PC-3 (cell line): ENCODE measurements at regions not wholly inside any gene's neighbourhood (a gene's known extent, or its start where the extent isn't known, plus 50 kb on each side); places are given as distances from the start of the nearest gene placed in this dataset.

ENCODE experiments used
- ATAC-seq: fragments of 200-7000 bp; cut with Tn5 transposase; 2 replicates; pipeline ENCODE4 v1.9.1; 2020; ENCODE audit warnings: mild to moderate bottlenecking, moderate library complexity
- BruUV-seq: library from RNA; stranded (reverse); fragments of 400-500 nt; replicated peaks from 2 replicates; lab custom pipeline; 2021; lab: Mats Ljungman, UMichigan
- CTCF ChIA-PET: fragments of 300-600 bp; sonication (Branson Sonifier 250); formaldehyde crosslinking; loops from one replicate; lab custom pipeline; 2022; ENCODE audit warnings: antibody characterized with exemption; lab: Charles Lee
- POLR2A ChIA-PET: fragments of 300-600 bp; sonication (Branson Sonifier 250); formaldehyde crosslinking; loops from one replicate; lab custom pipeline; 2022; ENCODE audit warnings: antibody characterized with exemption; ENCODE audit not compliant: unreplicated experiment; lab: Charles Lee
- DNase-seq: peaks from one replicate; pipeline ENCODE4 v3.0.0-alpha.2; 2015
- H2AFZ ChIP-seq: fragments of 300-600 bp; sonication (generic); 2 replicates; pipeline ENCODE4 v1.6.0; 2016; ENCODE audit warnings: antibody characterized with exemption, low read length
- H3F3A ChIP-seq: fragments of 300-600 bp; sonication (generic); one replicate; pipeline ENCODE4 v1.6.0; 2017; ENCODE audit warnings: antibody characterized with exemption, low read length, control low read depth, mild to moderate bottlenecking; ENCODE audit not compliant: unreplicated experiment
- H3K27ac ChIP-seq: fragments of 300-600 bp; sonication (generic); 2 replicates; pipeline ENCODE4 v1.5.1; 2016; ENCODE audit warnings: mild to moderate bottlenecking, low read length
- H3K27me3 ChIP-seq: fragments of 300-600 bp; sonication (generic); 2 replicates; pipeline ENCODE4 v1.6.1; 2016; ENCODE audit warnings: low read length, mixed read lengths
- H3K36me3 ChIP-seq: fragments of 300-600 bp; sonication (generic); 2 replicates; pipeline ENCODE4 v1.6.1; 2016; ENCODE audit warnings: low read depth, mixed run types, low read length, mixed read lengths
- H3K4me1 ChIP-seq: fragments of 300-600 bp; sonication (generic); 2 replicates; pipeline ENCODE4 v1.5.1; 2016; ENCODE audit warnings: low read length; ENCODE audit not compliant: insufficient read depth
- H3K4me2 ChIP-seq: fragments of 300-600 bp; sonication (generic); 2 replicates; pipeline ENCODE4 v1.6.0; 2016; ENCODE audit warnings: low read length
- H3K4me3 ChIP-seq: fragments of 300-600 bp; sonication (generic); 2 replicates; pipeline ENCODE4 v1.5.1; 2016; ENCODE audit warnings: mild to moderate bottlenecking, low read length, mixed read lengths
- H3K79me2 ChIP-seq: fragments of 300-600 bp; sonication (generic); 2 replicates; pipeline ENCODE4 v1.6.1; 2017; ENCODE audit warnings: low read length, mixed read lengths
- H3K9ac ChIP-seq: fragments of 300-600 bp; sonication (generic); 2 replicates; pipeline ENCODE4 v1.6.0; 2016; ENCODE audit warnings: mild to moderate bottlenecking, low read length
- H3K9me2 ChIP-seq: fragments of 300-600 bp; sonication (generic); replicated peaks from 2 replicates; pipeline ENCODE4 v1.6.1; 2016; ENCODE audit warnings: mixed run types, low read length, mixed read lengths
- H3K9me3 ChIP-seq: fragments of 300-600 bp; sonication (generic); 2 replicates; pipeline ENCODE4 v1.6.1; 2016; ENCODE audit warnings: low read length, mixed read lengths
- H4K20me1 ChIP-seq: fragments of 300-600 bp; sonication (generic); 2 replicates; pipeline ENCODE4 v1.6.1; 2016; ENCODE audit warnings: low read length, mixed read lengths
- CTCF ChIP-seq: fragments of 300-600 bp; sonication (generic); conservative IDR thresholded peaks from 2 replicates; pipeline ENCODE4 v1.5.1; 2017; ENCODE audit warnings: antibody characterized with exemption, low read depth, mild to moderate bottlenecking, low read length
- EZH2 ChIP-seq: fragments of 300-600 bp; sonication (generic); IDR thresholded peaks from one replicate; pipeline ENCODE4 v1.6.1; 2017; ENCODE audit warnings: antibody characterized with exemption, mild to moderate bottlenecking, low read length; ENCODE audit not compliant: unreplicated experiment
- EZH2phosphoT487 ChIP-seq: fragments of 300-600 bp; sonication (generic); IDR thresholded peaks from 2 replicates; pipeline ENCODE4 v1.6.1; 2018; ENCODE audit warnings: mild to moderate bottlenecking, antibody characterized with exemption, low read length, borderline replicate concordance
- intact Hi-C: fragments of 100-400 bp; cut with micrococcal nuclease; formaldehyde crosslinking; loops from 2 replicates; pipeline ENCODE4 v1.9.0; 2023

- ATAC-seq = no peak
- H4K20me1 ChIP-seq = no peaks in the 10 kb centered on the region
- no peaks in the 10 kb centered on the region for H3K79me2 ChIP-seq
- ChIA-PET POLR2A (no interaction called here), CTCF (no interaction called here)
- no TSS peak for BruUV-seq
- no peaks in the 10 kb centered on the region for H3K9me2 ChIP-seq
- H3K4me2 ChIP-seq = no peak overlapping the region
- no peak overlapping the region for H2AFZ ChIP-seq
- no peaks in the 10 kb centered on the region for H3F3A ChIP-seq
- no peaks in the 10 kb centered on the region for H3K27me3 ChIP-seq
- no peak for DNase-seq
- H3K4me3 ChIP-seq = no peak overlapping the region
- H3K4me1 ChIP-seq = no peaks in the 10 kb centered on the region
- H3K9ac ChIP-seq = no peak overlapping the region
- H3K36me3 ChIP-seq = no peaks in the 10 kb centered on the region
- H3K27ac ChIP-seq = no peak overlapping the region
- H3K9me3 ChIP-seq = no peaks in the 10 kb centered on the region
- no peak for TF ChIP-seq EZH2phosphoT487
- intact Hi-C loops = no loop called here
These were observed 207.2 kb upstream of the CNKSR2 start for GRCh38 chrX:21167011-21167410.

- DNase-seq (no peak), ATAC-seq (no peak)
- TF ChIP-seq EZH2phosphoT487 = no peak
- no peak for TF ChIP-seq EZH2
- no peak for TF ChIP-seq CTCF
- CTCF ChIA-PET = no interaction called here
- no peaks in the 10 kb centered on the region for H3K36me3 ChIP-seq
- POLR2A ChIA-PET = no interaction called here
- H3K79me2 ChIP-seq = no peaks in the 10 kb centered on the region
- no peak overlapping the region for H3K9ac ChIP-seq
- H4K20me1 ChIP-seq = no peaks in the 10 kb centered on the region
- BruUV-seq = no TSS peak
- no peaks in the 10 kb centered on the region for H3K27me3 ChIP-seq
- intact Hi-C loops = no loop called here
- H3K4me1 ChIP-seq = no peaks in the 10 kb centered on the region
- no peak overlapping the region for H3K27ac ChIP-seq
- no peak overlapping the region for H3K4me2 ChIP-seq
- no peaks in the 10 kb centered on the region for H3K9me3 ChIP-seq
- H3F3A ChIP-seq = no peaks in the 10 kb centered on the region
- H3K4me3 ChIP-seq = no peak overlapping the region
- no peak overlapping the region for H2AFZ ChIP-seq
- no peaks in the 10 kb centered on the region for H3K9me2 ChIP-seq
These were observed 206.7 kb upstream of the CNKSR2 start for GRCh38 chrX:21167494-21167893.

GRCh38 chrX:21168401-21169160, 205.6 kb upstream of the CNKSR2 start:
- Histone ChIP-seq H3K4me3 (no peak overlapping the region), H3K9ac (no peak overlapping the region), H4K20me1 (no peaks in the 10 kb centered on the region), H3K4me2 (no peak overlapping the region), H3K4me1 (no peaks in the 10 kb centered on the region), H3K9me3 (no peaks in the 10 kb centered on the region), H3F3A (no peaks in the 10 kb centered on the region), H3K79me2 (no peaks in the 10 kb centered on the region), H3K36me3 (no peaks in the 10 kb centered on the region), H2AFZ (no peak overlapping the region), H3K9me2 (no peaks in the 10 kb centered on the region), H3K27ac (no peak overlapping the region), H3K27me3 (no peaks in the 10 kb centered on the region)
- BruUV-seq = no TSS peak
- DNase-seq = no peak
- intact Hi-C loops = no loop called here
- CTCF ChIA-PET = no interaction called here
- ATAC-seq = no peak
- POLR2A ChIA-PET = no interaction called here
- TF ChIP-seq EZH2 = no peak
- no peak for TF ChIP-seq EZH2phosphoT487
- no peak for TF ChIP-seq CTCF
